Stimulated activated CD4-positive, alpha-beta T cell treated with anti-CD3 and anti-CD28 coated beads, Interleukin-1b, Interleukin-23, amount 100 ng/mL, for 1 hour (primary cell): ENCODE measurements at regions not wholly inside any gene's neighbourhood (a gene's known extent, or its start where the extent isn't known, plus 50 kb on each side); places are given as distances from the start of the nearest gene placed in this dataset.

Source experiments
- DNase-seq, 2 donors: peaks; one replicate each; pipeline ENCODE4 v3.0.0-alpha.2; 2020; ENCODE audit warnings: low read depth in 2 of 2

DNA sequence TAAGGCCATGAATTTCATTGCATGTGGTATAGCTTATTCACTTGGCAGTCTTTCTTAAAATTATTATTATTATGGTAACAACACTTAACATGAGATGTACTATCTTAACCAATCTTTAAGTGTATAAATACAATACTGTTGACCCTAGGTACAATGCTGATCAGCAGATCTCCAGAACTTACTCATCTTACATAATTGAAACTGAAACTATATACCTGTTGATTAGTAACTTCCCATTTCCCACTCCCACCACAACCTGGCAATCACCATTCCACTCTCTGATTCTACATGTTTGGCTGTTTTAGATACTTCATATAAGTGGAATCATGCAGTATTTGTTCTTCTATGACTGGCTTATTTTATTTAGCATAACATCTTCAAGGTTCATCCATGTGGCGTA lies 150.2 kb upstream of the POU2AF2 start:
- DNase-seq, result no peak

DNA sequence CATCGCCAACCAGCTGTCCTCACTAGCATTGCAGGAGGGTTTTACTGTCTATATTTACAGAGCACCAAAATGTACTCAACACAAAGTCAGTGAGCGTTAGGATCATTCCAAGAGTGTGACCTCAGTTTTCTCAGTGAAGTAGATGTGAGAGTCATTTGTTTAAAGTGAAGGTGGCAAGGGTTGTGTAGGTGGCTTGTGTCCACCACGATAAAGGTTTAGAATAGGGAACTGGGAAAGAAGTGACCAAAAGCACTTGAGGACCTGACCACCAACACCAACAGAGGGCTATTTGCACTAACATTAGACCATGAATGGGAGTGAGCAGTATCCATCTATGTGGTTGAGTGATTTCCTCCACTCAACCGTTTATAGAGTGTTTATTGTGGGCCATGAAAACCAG lies 152.5 kb upstream of the POU2AF2 start:
- no peak for DNase-seq

GRCh38 chr11:111091321-111091938 lies 154.1 kb upstream of the POU2AF2 start:
- no peak for DNase-seq

GRCh38 chr11:111089759-111090158 lies 155.8 kb upstream of the POU2AF2 start:
- DNase-seq, result no peak

DNA sequence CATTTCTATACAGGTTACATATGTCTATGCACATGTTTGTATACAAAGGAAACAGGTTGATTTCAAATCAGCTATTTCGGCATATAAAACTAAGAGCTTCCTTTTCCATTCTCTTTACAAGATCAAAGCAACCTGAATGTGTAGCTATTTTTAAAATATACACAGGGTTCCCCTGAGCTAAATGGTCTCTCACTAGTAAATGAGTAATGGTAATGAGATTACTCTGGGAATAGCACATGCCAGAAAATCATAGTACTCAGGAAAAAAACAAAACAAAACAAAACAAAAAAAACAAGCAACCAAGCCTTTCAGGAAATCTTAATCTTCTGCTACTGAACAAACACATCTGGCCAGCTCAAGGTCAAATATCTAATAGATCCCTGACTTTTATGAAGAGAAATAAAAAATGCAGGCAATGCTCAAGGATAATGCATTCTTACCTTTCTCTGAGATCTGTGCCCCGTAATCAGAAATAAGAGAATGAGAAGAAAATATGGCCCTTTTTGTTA lies 156.6 kb upstream of the POU2AF2 start:
- no peak for DNase-seq

GRCh38 chr11:111086058-111086457 lies 159.5 kb upstream of the POU2AF2 start:
- DNase-seq, result no peak

- DNase-seq, result no peak
These were observed 162.9 kb upstream of the POU2AF2 start for GRCh38 chr11:111082664-111083063.

GRCh38 chr11:111081021-111081511 lies 164.5 kb upstream of the POU2AF2 start:
- DNase-seq, result no peak

GRCh38 chr11:111077530-111078322 lies 167.8 kb upstream of the POU2AF2 start:
- no peak for DNase-seq

GRCh38 chr11:111069066-111069465 lies 176.5 kb upstream of the POU2AF2 start:
- DNase-seq, result no peak

DNA sequence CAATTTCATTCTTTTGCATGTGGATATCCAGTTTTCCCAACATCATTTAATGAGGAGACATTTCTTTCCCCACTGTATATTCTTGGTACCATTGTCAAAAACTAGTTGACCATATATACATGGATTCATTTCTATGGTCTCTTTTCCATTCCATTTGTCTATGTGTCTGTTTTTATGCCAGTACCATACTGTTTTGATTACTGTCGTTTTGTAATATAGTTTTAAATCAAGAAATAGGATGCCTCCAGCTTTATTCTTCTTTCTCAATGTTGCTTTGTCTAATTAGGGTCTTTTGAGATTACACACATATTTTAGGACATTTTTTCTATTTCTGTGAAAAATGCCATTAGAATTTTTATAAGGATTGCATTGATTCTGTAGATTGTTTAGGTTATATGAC lies 177.5 kb upstream of the POU2AF2 start:
- no peak for DNase-seq

DNA sequence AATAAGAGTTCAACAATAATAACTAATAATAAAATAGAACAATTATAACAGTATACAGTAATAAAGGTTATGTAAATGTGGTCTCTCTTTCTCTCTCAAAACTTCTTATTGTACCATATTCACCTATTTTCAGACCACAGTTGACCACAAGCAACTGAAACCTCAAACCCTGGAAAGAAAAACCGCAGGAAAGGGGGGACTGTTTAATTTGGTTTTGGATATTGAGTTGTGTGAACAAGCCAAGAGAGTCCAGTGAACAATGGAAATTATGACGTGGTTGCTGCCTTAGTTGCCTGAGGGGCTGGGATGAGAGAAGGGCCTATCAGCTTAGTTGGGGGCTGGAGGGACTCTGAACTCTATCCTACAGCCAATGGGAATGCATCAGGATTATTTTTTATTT lies 178.7 kb upstream of the POU2AF2 start:
- no peak for DNase-seq

GRCh38 chr11:111063726-111064517 lies 181.6 kb upstream of the POU2AF2 start:
- DNase-seq, result no peak

DNA sequence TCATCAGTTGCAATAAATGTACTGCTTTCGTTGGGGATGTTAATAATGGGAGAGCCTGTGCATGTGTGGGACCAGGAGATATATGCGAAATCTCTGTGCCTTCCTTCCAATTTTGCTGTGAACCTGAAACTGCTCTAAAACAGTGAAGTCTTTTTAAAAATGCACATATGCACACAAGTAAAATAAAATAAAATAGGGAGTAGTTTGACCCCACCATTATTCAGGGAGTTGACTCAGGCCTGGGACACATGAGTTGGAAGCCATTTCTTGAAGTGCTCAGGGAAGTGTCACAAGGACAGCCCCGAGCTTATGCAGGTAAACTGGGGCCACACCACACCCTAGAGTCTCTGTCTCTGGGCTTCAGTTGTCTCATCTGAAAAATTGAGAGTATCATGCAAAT lies 183.1 kb upstream of the POU2AF2 start:
- no peak for DNase-seq

- DNase-seq, result no peak
These were observed 185.8 kb upstream of the POU2AF2 start for GRCh38 chr11:111059726-111060125.

DNA sequence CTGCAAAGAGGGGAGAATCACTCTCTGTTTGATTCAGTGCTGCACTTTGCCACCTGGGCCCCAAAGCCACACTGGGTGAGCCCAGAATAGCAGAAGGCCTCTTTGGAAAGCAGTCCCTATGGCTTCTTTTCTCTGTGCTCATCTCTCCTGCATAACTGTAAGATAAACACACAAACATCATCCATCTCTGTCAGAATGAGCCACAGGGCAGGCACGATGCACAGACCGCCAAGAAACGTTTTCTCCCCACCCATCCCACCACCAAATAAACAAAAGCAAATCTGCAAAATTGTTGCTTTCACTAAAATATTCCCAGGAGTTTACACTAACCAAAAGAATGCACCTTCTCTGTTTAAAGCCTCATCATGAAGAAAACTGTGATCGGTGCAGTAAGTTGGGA lies 196.4 kb upstream of the POU2AF2 start:
- DNase-seq, result no peak

GRCh38 chr11:111047374-111047773 lies 198.2 kb upstream of the POU2AF2 start:
- DNase-seq, result no peak

GRCh38 chr11:111046291-111046690 lies 199.2 kb upstream of the POU2AF2 start:
- DNase-seq, result no peak

GRCh38 chr11:111045874-111046273 lies 199.7 kb upstream of the POU2AF2 start:
- DNase-seq, result no peak

DNA sequence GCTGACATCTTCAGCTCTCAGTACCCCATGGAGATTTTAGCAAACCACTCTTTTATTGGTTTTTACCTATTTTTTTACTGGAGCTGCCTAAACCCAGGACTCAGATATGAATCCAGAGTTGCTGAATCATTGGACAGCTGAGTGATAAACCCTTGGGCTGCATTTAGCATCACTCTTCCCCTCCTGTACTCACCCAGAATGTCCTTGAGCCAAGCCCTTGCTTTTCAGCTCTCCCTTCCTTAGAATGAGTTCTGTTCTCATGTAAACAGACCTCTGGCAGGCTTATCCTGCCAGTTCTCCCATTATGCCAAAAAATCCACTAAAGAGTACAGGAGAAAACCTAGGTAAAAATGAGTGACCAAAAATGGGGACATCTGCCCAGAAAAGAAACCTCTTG lies 200.1 kb upstream of the POU2AF2 start:
- no peak for DNase-seq

DNA sequence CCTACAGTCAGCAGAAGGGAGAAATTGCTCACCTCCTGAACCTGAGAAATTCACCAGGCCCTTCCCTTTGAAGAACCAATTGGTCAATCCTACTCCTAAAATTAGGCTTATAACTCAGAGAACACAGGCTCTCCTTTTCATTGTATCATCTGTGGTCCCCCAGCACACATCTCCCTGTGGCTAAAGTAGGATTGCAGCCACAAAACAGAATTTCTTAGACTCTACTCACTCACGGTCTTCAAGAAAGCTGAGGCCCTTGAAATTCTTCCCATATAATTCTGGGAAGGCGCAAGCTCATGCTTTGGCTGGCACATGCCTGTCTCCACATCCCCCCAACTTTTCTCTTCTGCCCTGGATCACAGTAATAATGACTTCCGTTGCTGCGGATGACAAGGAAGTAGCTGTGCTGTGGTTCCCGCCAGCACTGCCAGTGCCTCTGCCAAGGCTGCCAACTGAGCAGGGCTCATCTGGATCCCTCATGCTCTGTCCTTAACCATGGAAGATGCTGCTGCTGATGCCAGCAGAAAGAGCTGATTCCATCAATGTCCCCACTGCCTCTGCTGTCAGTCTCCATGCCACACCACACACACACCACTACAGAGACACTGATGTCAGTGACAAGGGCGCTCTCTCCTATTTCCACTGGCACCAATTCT lies 200.6 kb upstream of the POU2AF2 start:
- no peak for DNase-seq

GRCh38 chr11:111039982-111040381 lies 205.5 kb upstream of the POU2AF2 start:
- DNase-seq, result no peak
